GM12878 (cell line): ENCODE measurements at regions not wholly inside any gene's neighbourhood (a gene's known extent, or its start where the extent isn't known, plus 50 kb on each side); places are given as distances from the start of the nearest gene placed in this dataset.
A peak's percentile ranks its signal among the peaks of the same experiment; 100 is the strongest.

Experiments
- BCL11A ChIP-seq: IDR thresholded peaks from 2 replicates; pipeline ENCODE4 v1.6.1; 2011; ENCODE audit warnings: low read depth, low read length
- CEBPB ChIP-seq, 2 experiments: fragments of 150-350 bp in 1 of 2; IDR thresholded peaks; 2 replicates each; pipeline ENCODE4 v1.6.1; 2012 to 2014; ENCODE audit warnings: low read depth in 2 of 2, low read length in 2 of 2, borderline replicate concordance in 1 of 2, inconsistent platforms in 1 of 2
- CREM ChIP-seq: IDR thresholded peaks from 2 replicates; pipeline ENCODE4 v1.6.1; 2014; ENCODE audit warnings: antibody characterized with exemption, low read depth
- ETV6 ChIP-seq, 2 experiments: fragments of 450-650 bp in 1 of 2; IDR thresholded peaks in 1 of 2; conservative IDR thresholded peaks in 1 of 2; 2 replicates each; pipeline ENCODE4 v1.6.1; 2014; ENCODE audit warnings: antibody characterized with exemption in 1 of 2, borderline replicate concordance in 1 of 2, low read depth in 1 of 2, mild to moderate bottlenecking in 1 of 2, moderate library complexity in 1 of 2
- FOXM1 ChIP-seq: IDR thresholded peaks from 2 replicates; pipeline ENCODE4 v1.6.1; 2012; ENCODE audit warnings: low read depth, mild to moderate bottlenecking, inconsistent platforms, low read length, moderate library complexity
- HDAC2 ChIP-seq: fragments of 200-600 bp; sonication (generic); IDR thresholded peaks from 2 replicates; pipeline ENCODE4 v1.6.1; 2017
- JUNB ChIP-seq: IDR thresholded peaks from 2 replicates; pipeline ENCODE4 v1.6.1; 2016; ENCODE audit warnings: antibody characterized with exemption, mild to moderate bottlenecking
- MEF2A ChIP-seq: IDR thresholded peaks from 2 replicates; pipeline ENCODE4 v1.6.1; 2011; ENCODE audit warnings: low read depth, mild to moderate bottlenecking, low read length, moderate library complexity; ENCODE audit not compliant: insufficient read depth
- MYC ChIP-seq: IDR thresholded peaks from 2 replicates; pipeline ENCODE4 v1.6.1; 2011; ENCODE audit warnings: mild to moderate bottlenecking, low read length, moderate library complexity, inconsistent platforms; ENCODE audit not compliant: insufficient read depth, insufficient replicate concordance, insufficient read length, severe bottlenecking
- PKNOX1 ChIP-seq: fragments of 450-650 bp; IDR thresholded peaks from 2 replicates; pipeline ENCODE4 v1.6.1; 2016; ENCODE audit warnings: mild to moderate bottlenecking
- POLR2A ChIP-seq: IDR thresholded peaks from 2 replicates; pipeline ENCODE4 v1.6.1; 2011; ENCODE audit warnings: low read depth, mild to moderate bottlenecking, low read length
- RAD51 ChIP-seq: fragments of 450-650 bp; IDR thresholded peaks from 2 replicates; pipeline ENCODE4 v1.6.1; 2016; ENCODE audit warnings: moderate library complexity, mild to moderate bottlenecking, inconsistent platforms
- RBBP5 ChIP-seq: fragments of 200-600 bp; sonication (generic); conservative IDR thresholded peaks from 2 replicates; pipeline ENCODE4 v1.6.1; 2016
- SRF ChIP-seq, 2 experiments: IDR thresholded peaks; 2 replicates each; pipeline ENCODE4 v1.6.1; 2011; ENCODE audit warnings: low read depth in 2 of 2, low read length in 2 of 2, mild to moderate bottlenecking in 1 of 2, moderate library complexity in 1 of 2
- TBL1XR1 ChIP-seq: IDR thresholded peaks from 2 replicates; pipeline ENCODE4 v1.6.1; 2012; ENCODE audit warnings: low read depth, low read length, improper control_type of control experiment
- USF1 ChIP-seq: IDR thresholded peaks from 2 replicates; pipeline ENCODE4 v1.6.1; 2011; ENCODE audit warnings: borderline replicate concordance, low read depth, mild to moderate bottlenecking, moderate library complexity, mixed read lengths, low read length; ENCODE audit not compliant: insufficient read depth; ENCODE audit errors: extremely low read length
- ZBED1 ChIP-seq: IDR thresholded peaks from 2 replicates; pipeline ENCODE4 v1.6.1; 2016; ENCODE audit warnings: borderline replicate concordance
- ZBTB33 ChIP-seq: fragments of 450-650 bp; IDR thresholded peaks from 2 replicates; pipeline ENCODE4 v1.6.1; 2017; ENCODE audit warnings: mild to moderate bottlenecking
- ZNF217 ChIP-seq: fragments of 450-650 bp; IDR thresholded peaks from 2 replicates; pipeline ENCODE4 v1.6.1; 2017; ENCODE audit warnings: antibody characterized with exemption, mild to moderate bottlenecking
- ZNF24 ChIP-seq: fragments of 450-650 bp; IDR thresholded peaks from 2 replicates; pipeline ENCODE4 v1.6.1; 2017; ENCODE audit warnings: antibody characterized with exemption, mild to moderate bottlenecking

- TF ChIP-seq ZBTB33 = no peak
- no peak for TF ChIP-seq JUNB
- TF ChIP-seq TBL1XR1 = no peak
- peak; percentile 17 for TF ChIP-seq USF1
- no peak for TF ChIP-seq RAD51
- no peak for TF ChIP-seq MYC
- no peak for TF ChIP-seq MEF2A
- no peak for TF ChIP-seq ZNF24
- TF ChIP-seq BCL11A = no peak
- TF ChIP-seq ETV6 (conservative IDR thresholded peaks at IDR 0.05 in 1 of 2, IDR thresholded peaks at IDR 0.05 in 1 of 2; ENCODE audit: borderline replicate concordance in 1 of 2, low read depth in 1 of 2) = no peak
- no peak for TF ChIP-seq ZNF217
- no peak for TF ChIP-seq HDAC2
- TF ChIP-seq SRF (IDR thresholded peaks at IDR 0.05; ENCODE audit: low read depth in 2 of 2, low read length in 2 of 2) = no peak
- TF ChIP-seq PKNOX1 = peak; percentile 89
- no peak for TF ChIP-seq FOXM1
- TF ChIP-seq POLR2A = peak; percentile 82
- no peak for TF ChIP-seq CEBPB (IDR thresholded peaks at IDR 0.05; ENCODE audit: borderline replicate concordance in 1 of 2, low read depth in 2 of 2, low read length in 2 of 2)
- TF ChIP-seq RBBP5 = no peak
- no peak for TF ChIP-seq ZBED1
- peak; percentile 61; the same call in 1 of the 2 replicates for TF ChIP-seq CREM
Measured at GRCh38 chr17:68101075-68101986, 65.8 kb downstream of the KPNA2 start (continued).
